ENCODE measurements at regions not wholly inside any gene's neighbourhood (a gene's known extent, or its start where the extent isn't known, plus 50 kb on each side); places are given as distances from the start of the nearest gene placed in this dataset.

GRCh38 chr20:53891306-53891894 is 179.0 kb downstream of the BCAS1 start:
- no peaks in the 10 kb centered on the region for H3K27me3 ChIP-seq (ENCODE audit: control insufficient read depth in 1 of 2, insufficient read depth in 2 of 2, low read length in 1 of 2)
- H3K27ac ChIP-seq (ENCODE audit: low read depth in 1 of 2, low read length in 2 of 2): no peak overlapping the region
- intact Hi-C loops (cut with DNase I): no loop called here
- ATAC-seq (ENCODE audit: low FRiP score) (no peak), DNase-seq (no peak)
- H3K4me3 ChIP-seq (ENCODE audit: low read length in 2 of 2): no peak overlapping the region
- 53 to 67% methylated on average over 1 of the region's 1 CpG for WGBS, 2 donors
- H3K36me3 ChIP-seq (ENCODE audit: control insufficient read depth in 1 of 2, insufficient read depth in 2 of 2, low read length in 1 of 2): no peaks in the 10 kb centered on the region
- H3K9me3 ChIP-seq (ENCODE audit: control insufficient read depth, low read length): peaks cover 3% of the 10 kb centered on the region
- H3K4me1 ChIP-seq (ENCODE audit: control insufficient read depth in 1 of 2, insufficient read depth in 2 of 2, low read length in 2 of 2): no peaks in the 10 kb centered on the region

GRCh38 chr20:53890443-53891305 is 179.7 kb downstream of the BCAS1 start:
- Histone ChIP-seq H3K36me3 (ENCODE audit: control insufficient read depth in 1 of 2, insufficient read depth in 2 of 2, low read length in 1 of 2) (no peaks in the 10 kb centered on the region), H3K27ac (ENCODE audit: low read depth in 1 of 2, low read length in 2 of 2) (no peak overlapping the region), H3K27me3 (ENCODE audit: control insufficient read depth in 1 of 2, insufficient read depth in 2 of 2, low read length in 1 of 2) (no peaks in the 10 kb centered on the region), H3K9me3 (ENCODE audit: control insufficient read depth, low read length) (peaks cover 3% of the 10 kb centered on the region), H3K4me3 (ENCODE audit: low read length in 2 of 2) (no peak overlapping the region), H3K4me1 (ENCODE audit: control insufficient read depth in 1 of 2, insufficient read depth in 2 of 2, low read length in 2 of 2) (no peaks in the 10 kb centered on the region)
- intact Hi-C loops (cut with DNase I): no loop called here
- WGBS, 2 donors: 89 to 91% methylated on average over 6 of the region's 6 CpGs
- no peak for ATAC-seq (ENCODE audit: low FRiP score)
- DNase-seq: no peak

- H3K27ac ChIP-seq (ENCODE audit: low read depth in 1 of 2, low read length in 2 of 2): no peak overlapping the region
- H3K4me3 ChIP-seq (ENCODE audit: low read length in 2 of 2): no peak overlapping the region
- no peaks in the 10 kb centered on the region for H3K36me3 ChIP-seq (ENCODE audit: control insufficient read depth in 1 of 2, insufficient read depth in 2 of 2, low read length in 1 of 2)
- DNase-seq: no peak
- no peak for ATAC-seq (ENCODE audit: low FRiP score)
- H3K9me3 ChIP-seq (ENCODE audit: control insufficient read depth, low read length): peaks cover 3% of the 10 kb centered on the region
- WGBS, 2 donors: 86 to 89% methylated on average over 10 of the region's 10 CpGs
- no peaks in the 10 kb centered on the region for H3K27me3 ChIP-seq (ENCODE audit: control insufficient read depth in 1 of 2, insufficient read depth in 2 of 2, low read length in 1 of 2)
- H3K4me1 ChIP-seq (ENCODE audit: control insufficient read depth in 1 of 2, insufficient read depth in 2 of 2, low read length in 2 of 2): no peaks in the 10 kb centered on the region
- intact Hi-C loops (cut with DNase I): no loop called here
Observed at GRCh38 chr20:53889411-53890148, 180.8 kb downstream of the BCAS1 start.

DNA sequence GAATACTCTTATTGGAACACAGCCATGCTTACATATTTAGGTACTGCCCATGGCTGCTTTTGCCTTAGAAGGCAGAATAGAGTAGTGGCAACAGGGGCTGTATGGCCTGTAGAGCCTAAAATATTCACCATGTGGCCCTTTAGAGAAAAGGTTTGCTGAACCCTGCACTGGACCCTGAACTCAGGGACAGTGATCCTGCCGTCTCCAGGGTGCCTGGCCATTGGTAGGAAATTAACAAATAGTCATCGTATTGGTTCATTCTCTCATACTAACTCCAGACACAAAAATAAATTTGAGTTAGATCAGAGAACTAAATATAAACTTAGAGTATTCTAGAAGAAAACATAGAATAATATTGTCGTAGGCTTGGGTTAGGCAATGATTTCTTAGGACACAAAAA is 181.4 kb downstream of the BCAS1 start:
- Histone ChIP-seq H3K27ac (ENCODE audit: low read depth in 1 of 2, low read length in 2 of 2) (no peak overlapping the region), H3K4me3 (ENCODE audit: low read length in 2 of 2) (no peak overlapping the region), H3K27me3 (ENCODE audit: control insufficient read depth in 1 of 2, insufficient read depth in 2 of 2, low read length in 1 of 2) (no peaks in the 10 kb centered on the region), H3K4me1 (ENCODE audit: control insufficient read depth in 1 of 2, insufficient read depth in 2 of 2, low read length in 2 of 2) (no peaks in the 10 kb centered on the region), H3K9me3 (ENCODE audit: control insufficient read depth, low read length) (peaks cover 3% of the 10 kb centered on the region), H3K36me3 (ENCODE audit: control insufficient read depth in 1 of 2, insufficient read depth in 2 of 2, low read length in 1 of 2) (no peaks in the 10 kb centered on the region)
- intact Hi-C loops (cut with DNase I): no loop called here
- ATAC-seq (ENCODE audit: low FRiP score): no peak
- DNase-seq: no peak
- WGBS, 2 donors: 4 to 14% methylated on average over 3 of the region's 3 CpGs

- no peak for DNase-seq
- no peaks in the 10 kb centered on the region for H3K27me3 ChIP-seq (ENCODE audit: control insufficient read depth in 1 of 2, insufficient read depth in 2 of 2, low read length in 1 of 2)
- intact Hi-C loops (cut with DNase I): no loop called here
- ATAC-seq (ENCODE audit: low FRiP score): no peak
- H3K4me3 ChIP-seq (ENCODE audit: low read length in 2 of 2): no peak overlapping the region
- no peaks in the 10 kb centered on the region for H3K36me3 ChIP-seq (ENCODE audit: control insufficient read depth in 1 of 2, insufficient read depth in 2 of 2, low read length in 1 of 2)
- no peaks in the 10 kb centered on the region for H3K4me1 ChIP-seq (ENCODE audit: control insufficient read depth in 1 of 2, insufficient read depth in 2 of 2, low read length in 2 of 2)
- H3K9me3 ChIP-seq (ENCODE audit: control insufficient read depth, low read length): peaks cover 3% of the 10 kb centered on the region
- no peak overlapping the region for H3K27ac ChIP-seq (ENCODE audit: low read depth in 1 of 2, low read length in 2 of 2)
- WGBS, 2 donors: 46 to 55% methylated on average over 4 of the region's 4 CpGs
Observed at GRCh38 chr20:53888510-53888909, 181.9 kb downstream of the BCAS1 start.

GRCh38 chr20:53887973-53888372 is 182.4 kb downstream of the BCAS1 start:
- DNase-seq (no peak), ATAC-seq (ENCODE audit: low FRiP score) (no peak)
- Histone ChIP-seq H3K27me3 (ENCODE audit: control insufficient read depth in 1 of 2, insufficient read depth in 2 of 2, low read length in 1 of 2) (no peaks in the 10 kb centered on the region), H3K27ac (ENCODE audit: low read depth in 1 of 2, low read length in 2 of 2) (no peak overlapping the region), H3K4me1 (ENCODE audit: control insufficient read depth in 1 of 2, insufficient read depth in 2 of 2, low read length in 2 of 2) (no peaks in the 10 kb centered on the region), H3K9me3 (ENCODE audit: control insufficient read depth, low read length) (peaks cover 3% of the 10 kb centered on the region), H3K36me3 (ENCODE audit: control insufficient read depth in 1 of 2, insufficient read depth in 2 of 2, low read length in 1 of 2) (no peaks in the 10 kb centered on the region), H3K4me3 (ENCODE audit: low read length in 2 of 2) (no peak overlapping the region)
- intact Hi-C loops (cut with DNase I): no loop called here
- WGBS, 2 donors: 94 to 96% methylated on average over 10 of the region's 10 CpGs

DNA sequence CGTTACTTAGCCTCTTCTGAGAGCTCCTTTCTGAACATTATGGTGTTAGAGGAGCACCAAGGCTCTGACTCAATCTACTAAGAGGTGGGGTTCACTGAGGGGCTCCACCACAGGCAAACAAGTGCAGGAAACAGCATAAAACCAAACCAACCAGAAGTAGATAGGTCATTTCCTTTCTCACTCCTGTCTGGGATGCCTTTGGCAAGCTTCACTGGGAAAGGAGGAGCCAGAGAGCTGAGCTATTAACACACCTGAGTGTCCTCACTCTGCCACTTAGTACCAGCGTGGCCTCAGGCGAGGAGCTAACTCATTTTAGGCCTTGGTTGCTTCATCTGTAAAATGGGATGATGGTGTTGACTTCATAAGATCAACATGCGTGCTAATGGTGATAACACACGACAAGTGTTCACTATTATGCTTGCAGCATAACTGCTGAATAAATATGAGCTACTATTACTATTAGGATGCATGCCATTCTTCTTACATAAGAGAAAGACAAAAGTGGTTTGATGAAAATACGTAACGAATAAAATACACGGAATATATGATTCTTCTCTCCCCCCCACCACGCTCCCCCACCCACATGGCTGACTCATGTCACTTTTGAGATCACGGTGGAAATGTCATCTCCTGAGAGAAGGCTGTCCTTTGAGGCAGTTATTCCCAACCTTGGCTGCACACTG is 185.4 kb downstream of the BCAS1 start:
- WGBS, 2 donors: 77 to 84% methylated on average over 10 of the region's 10 CpGs
- ATAC-seq (ENCODE audit: low FRiP score): no peak

GRCh38 chr20:53883098-53883911 is 187.1 kb downstream of the BCAS1 start:
- H3K27ac ChIP-seq (ENCODE audit: low read depth in 1 of 2, low read length in 2 of 2): no peak overlapping the region
- DNase-seq (no peak), ATAC-seq (ENCODE audit: low FRiP score) (no peak)
- no peaks in the 10 kb centered on the region for H3K9me3 ChIP-seq (ENCODE audit: control insufficient read depth, low read length)
- WGBS, 2 donors: 88 to 92% methylated on average over 5 of the region's 5 CpGs
- intact Hi-C loops (cut with DNase I): no loop called here
- H3K27me3 ChIP-seq (ENCODE audit: control insufficient read depth in 1 of 2, insufficient read depth in 2 of 2, low read length in 1 of 2): no peaks in the 10 kb centered on the region
- no peak overlapping the region for H3K4me3 ChIP-seq (ENCODE audit: low read length in 2 of 2)
- no peaks in the 10 kb centered on the region for H3K36me3 ChIP-seq (ENCODE audit: control insufficient read depth in 1 of 2, insufficient read depth in 2 of 2, low read length in 1 of 2)
- H3K4me1 ChIP-seq (ENCODE audit: control insufficient read depth in 1 of 2, insufficient read depth in 2 of 2, low read length in 2 of 2): no peaks in the 10 kb centered on the region

More for the DNA sequence above, 185.4 kb downstream of the BCAS1 start:
- Histone ChIP-seq H3K9me3 (ENCODE audit: control insufficient read depth, low read length) (no peaks in the 10 kb centered on the region), H3K36me3 (ENCODE audit: control insufficient read depth in 1 of 2, insufficient read depth in 2 of 2, low read length in 1 of 2) (no peaks in the 10 kb centered on the region), H3K4me1 (ENCODE audit: control insufficient read depth in 1 of 2, insufficient read depth in 2 of 2, low read length in 2 of 2) (no peaks in the 10 kb centered on the region), H3K27ac (ENCODE audit: low read depth in 1 of 2, low read length in 2 of 2) (no peak overlapping the region), H3K4me3 (ENCODE audit: low read length in 2 of 2) (no peak overlapping the region), H3K27me3 (ENCODE audit: control insufficient read depth in 1 of 2, insufficient read depth in 2 of 2, low read length in 1 of 2) (no peaks in the 10 kb centered on the region)
- intact Hi-C loops (cut with DNase I): no loop called here
- DNase-seq: no peak

Data from aorta (tissue), 5 donors.